ENCODE measurements at regions not wholly inside any gene's neighbourhood (a gene's known extent, or its start where the extent isn't known, plus 50 kb on each side); places are given as distances from the start of the nearest gene placed in this dataset.

- TF ChIP-seq POLR2AphosphoS5 (IDR thresholded peaks at IDR 0.05; ENCODE audit: low read depth, low read length) (no peak), CTCF (IDR thresholded peaks at IDR 0.05 in 2 of 3, conservative IDR thresholded peaks at IDR 0.05 in 1 of 3; ENCODE audit: borderline replicate concordance in 1 of 3, insufficient read depth in 1 of 3, low read depth in 2 of 3, low read length in 2 of 3) (no peak), POLR2A (IDR thresholded peaks at IDR 0.05; ENCODE audit: borderline replicate concordance, extremely low read depth, insufficient read depth, insufficient read length) (no peak), JUND (IDR thresholded peaks at IDR 0.05) (no peak), REST (IDR thresholded peaks at IDR 0.05; ENCODE audit: low read depth) (no peak), EZH2 (IDR thresholded peaks at IDR 0.05) (no peak), SP1 (IDR thresholded peaks at IDR 0.05; ENCODE audit: low read depth) (no peak), SIN3A (IDR thresholded peaks at IDR 0.05; ENCODE audit: low read depth) (no peak), ZNF274 (IDR thresholded peaks at IDR 0.05; ENCODE audit: low read depth, low read length) (no peak), RAD21 (IDR thresholded peaks at IDR 0.05; ENCODE audit: low read depth) (no peak), ATF3 (IDR thresholded peaks at IDR 0.05) (no peak), SRF (IDR thresholded peaks at IDR 0.05; ENCODE audit: low read depth) (no peak)
Measured at GRCh38 chr16:51565184-51565583, 414.1 kb upstream of the SALL1 start.
